Jurkat, Clone E6-1 (cell line): ENCODE measurements at regions not wholly inside any gene's neighbourhood (a gene's known extent, or its start where the extent isn't known, plus 50 kb on each side); places are given as distances from the start of the nearest gene placed in this dataset.
A peak's percentile ranks its signal among the peaks of the same experiment; 100 is the strongest.

Source experiments
- DNase-seq: peaks from one replicate; pipeline ENCODE4 v3.0.0-alpha.2; 2011; ENCODE audit warnings: low read depth, low spot score
- H3K4me3 ChIP-seq: 2 replicates; pipeline ENCODE4 v1.5.1; 2011; ENCODE audit warnings: mild to moderate bottlenecking, low read length, control low read depth, moderate library complexity

DNA sequence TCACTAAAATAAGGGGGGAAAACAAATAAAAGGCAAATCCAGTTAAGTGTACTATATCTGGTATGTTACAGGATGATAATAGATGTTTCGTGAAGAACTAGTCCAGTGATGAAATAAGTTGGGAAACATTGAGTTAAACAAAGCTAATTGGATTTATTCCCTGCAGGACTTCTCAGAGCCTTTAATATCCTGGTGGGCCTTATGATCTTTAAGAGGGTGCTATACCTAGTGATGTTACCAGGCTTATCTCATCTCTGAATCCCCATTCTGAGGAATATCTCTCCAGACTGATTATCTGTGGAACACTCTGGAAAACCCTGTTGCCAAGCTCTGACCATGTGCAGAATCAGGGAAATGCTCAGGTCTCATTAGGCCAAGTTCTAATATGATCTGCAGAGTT is 54.8 kb upstream of the POMGNT2 start:
- DNase-seq = no peak
- no peak overlapping the region for H3K4me3 ChIP-seq

DNA sequence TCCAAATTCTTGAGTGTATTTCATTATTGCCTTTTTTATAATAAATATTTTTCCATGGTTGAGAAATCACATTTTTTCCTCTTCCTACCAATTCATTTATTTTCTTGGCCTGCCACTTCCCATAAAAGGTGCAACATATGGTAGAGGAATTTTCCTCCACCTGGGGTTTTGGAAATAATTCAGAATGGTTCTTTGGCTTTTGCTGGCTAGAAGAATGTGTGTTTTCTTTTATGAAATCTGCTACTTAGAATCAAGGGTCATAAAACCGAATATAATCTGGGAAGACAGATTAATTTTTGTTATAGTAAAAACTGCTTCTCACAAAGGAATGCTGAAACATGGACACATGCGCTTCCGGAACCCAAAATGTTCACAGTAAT is 54.0 kb upstream of the POMGNT2 start:
- H3K4me3 ChIP-seq = no peak overlapping the region
- no peak for DNase-seq

DNA sequence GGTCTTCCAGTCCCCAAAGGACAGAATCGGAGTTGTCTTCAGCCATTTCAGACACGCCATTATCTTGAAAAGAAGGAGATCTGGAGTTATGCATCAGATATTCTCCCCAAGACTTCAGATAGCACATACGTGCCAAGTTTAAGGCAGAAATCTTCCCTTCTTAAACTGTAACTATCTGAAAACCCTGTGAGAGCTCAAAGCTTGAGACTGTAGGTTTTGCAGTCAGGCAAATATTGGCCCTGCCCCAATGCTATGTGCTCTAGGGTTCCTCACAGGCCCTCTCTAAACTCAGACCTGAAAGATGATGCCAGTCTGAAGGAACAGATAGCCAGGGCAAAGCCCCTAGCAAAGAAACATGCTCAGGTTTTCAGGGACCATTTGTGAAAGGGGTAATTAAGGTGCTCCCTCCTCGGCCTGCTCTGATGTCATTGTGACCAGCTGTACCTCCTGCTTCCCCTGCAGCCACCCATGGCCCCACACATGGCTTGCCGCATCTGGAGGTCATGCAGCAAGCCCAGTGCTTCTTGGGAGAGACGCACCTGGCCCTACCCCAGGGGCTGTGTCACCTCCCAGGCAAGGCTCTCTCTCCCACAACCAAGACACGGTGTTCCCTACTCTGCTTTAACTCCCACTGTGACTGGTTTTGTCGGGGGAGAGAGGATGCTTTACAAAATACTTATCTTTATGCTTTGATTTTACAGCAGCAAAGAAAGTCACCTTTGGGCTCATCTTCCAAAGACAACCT is 53.4 kb upstream of the POMGNT2 start:
- no peak for DNase-seq
- no peak overlapping the region for H3K4me3 ChIP-seq

DNA sequence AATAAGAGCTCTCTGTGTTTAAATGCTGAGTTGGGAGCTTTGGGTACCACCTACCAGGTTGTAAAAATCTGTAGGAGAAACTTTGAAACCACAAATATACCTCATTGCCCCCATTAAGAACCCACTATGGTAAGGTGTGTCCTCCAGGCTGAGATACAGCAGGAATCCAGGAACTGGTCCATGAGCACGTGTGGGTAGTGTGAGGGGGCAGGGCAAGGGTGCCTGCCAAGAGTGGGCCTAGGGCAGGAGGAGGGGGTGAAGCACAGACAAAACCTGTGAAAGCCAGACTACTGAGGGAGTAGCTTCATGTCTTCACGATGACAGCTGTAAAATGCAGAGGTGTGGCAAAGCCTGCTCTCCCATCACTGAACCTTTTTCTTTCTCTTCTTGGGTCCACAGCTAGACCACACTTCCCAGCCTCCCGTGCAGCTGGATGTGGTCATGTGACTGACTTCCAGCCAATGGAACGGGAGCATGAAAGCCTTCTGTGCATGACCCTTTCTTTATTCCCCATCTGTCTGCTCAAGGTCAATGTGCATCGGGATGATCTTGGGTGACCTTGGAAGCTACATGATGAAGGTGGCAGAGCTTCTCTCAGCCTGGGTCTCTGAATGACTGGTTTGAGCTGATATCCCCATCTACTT is 51.1 kb upstream of the POMGNT2 start:
- DNase-seq = peak; percentile 21
- no peak overlapping the region for H3K4me3 ChIP-seq

DNA sequence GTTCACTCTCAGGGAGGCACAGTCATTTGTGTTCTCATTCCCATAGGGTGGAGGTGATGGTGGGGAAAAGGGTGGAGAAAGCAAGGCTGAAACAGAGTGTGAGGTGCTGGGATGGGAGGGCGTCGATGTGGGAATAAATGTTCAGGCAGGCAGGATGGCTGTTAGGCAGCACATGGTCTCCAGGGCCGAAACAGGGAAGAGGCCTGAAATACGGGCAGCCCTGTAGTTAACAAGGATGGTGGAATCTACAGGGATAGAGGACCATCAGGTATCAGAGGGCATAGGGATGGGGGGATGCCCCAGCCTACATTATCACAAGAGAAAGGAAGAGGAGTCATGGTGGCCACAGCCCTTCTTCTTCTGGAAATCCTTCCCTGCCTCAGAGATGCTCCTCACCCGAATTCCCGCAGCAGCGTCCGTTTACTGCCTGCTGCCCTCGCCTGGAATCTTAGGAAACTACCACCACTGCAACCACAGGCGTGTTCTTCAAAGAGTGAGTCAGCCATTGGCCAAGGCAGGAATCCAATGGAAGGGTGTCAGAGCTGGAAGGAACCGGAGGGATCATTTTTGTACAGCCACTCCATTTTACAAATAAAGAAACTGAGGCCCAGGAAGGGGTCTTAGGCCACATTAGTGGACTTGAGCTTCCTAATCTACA is 49.7 kb upstream of the POMGNT2 start:
- DNase-seq = no peak

More for the DNA sequence above, 49.7 kb upstream of the POMGNT2 start:
- no peak overlapping the region for H3K4me3 ChIP-seq
